Activated naive CD8-positive, alpha-beta T cell (primary cell): ENCODE measurements at regions not wholly inside any gene's neighbourhood (a gene's known extent, or its start where the extent isn't known, plus 50 kb on each side); places are given as distances from the start of the nearest gene placed in this dataset.

Experiments used
- H3K27ac Mint-ChIP-seq: one replicate; pipeline ENCODE4 v1.8.0; 2021; ENCODE audit warnings: mixed read lengths
- H3K27me3 Mint-ChIP-seq: one replicate; pipeline ENCODE4 v1.8.0; 2021; ENCODE audit warnings: mixed read lengths
- H3K36me3 Mint-ChIP-seq: one replicate; pipeline ENCODE4 v1.8.0; 2021; ENCODE audit warnings: mixed read lengths
- H3K4me1 Mint-ChIP-seq: one replicate; pipeline ENCODE4 v1.8.0; 2021; ENCODE audit warnings: low read depth, mixed read lengths
- H3K4me3 Mint-ChIP-seq: one replicate; pipeline ENCODE4 v1.8.0; 2021; ENCODE audit warnings: mild to moderate bottlenecking, mixed read lengths
- H3K9me3 Mint-ChIP-seq: one replicate; pipeline ENCODE4 v1.8.0; 2021; ENCODE audit warnings: low read depth, mixed read lengths

- Mint-ChIP-seq H3K4me3 (no peak overlapping the region), H3K27ac (no peak overlapping the region), H3K9me3 (no peaks in the 10 kb centered on the region), H3K36me3 (no peaks in the 10 kb centered on the region), H3K4me1 (no peaks in the 10 kb centered on the region), H3K27me3 (no peaks in the 10 kb centered on the region)
Measured at GRCh38 chr18:44238454-44238853, 442.2 kb upstream of the SETBP1 start.

GRCh38 chr18:44238911-44239310, 441.8 kb upstream of the SETBP1 start:
- Mint-ChIP-seq H3K27me3 (no peaks in the 10 kb centered on the region), H3K9me3 (no peaks in the 10 kb centered on the region), H3K4me3 (no peak overlapping the region), H3K27ac (no peak overlapping the region), H3K36me3 (no peaks in the 10 kb centered on the region), H3K4me1 (no peaks in the 10 kb centered on the region)

GRCh38 chr18:44241020-44241419, 439.7 kb upstream of the SETBP1 start:
- Mint-ChIP-seq H3K4me1 (no peaks in the 10 kb centered on the region), H3K36me3 (no peaks in the 10 kb centered on the region), H3K27me3 (no peaks in the 10 kb centered on the region), H3K4me3 (no peak overlapping the region), H3K9me3 (no peaks in the 10 kb centered on the region), H3K27ac (no peak overlapping the region)

DNA sequence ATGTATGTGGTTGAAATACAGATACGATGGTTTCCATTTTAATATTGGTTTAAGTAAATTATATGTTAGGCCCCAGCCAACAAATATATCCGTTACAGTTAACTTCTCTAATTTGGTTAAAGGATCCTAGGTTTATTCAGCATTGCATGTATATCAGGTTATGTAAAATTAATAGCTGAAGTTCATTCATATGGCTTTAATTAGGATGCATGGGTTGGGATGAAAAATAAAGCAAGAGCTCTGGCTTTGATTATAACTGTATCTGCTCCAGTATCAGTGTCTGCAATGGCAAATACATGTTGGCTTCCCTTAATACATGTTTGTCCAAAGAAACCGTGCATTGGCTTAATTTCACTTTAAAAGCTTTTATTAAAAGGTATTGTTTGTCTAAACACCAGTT, 435.7 kb upstream of the SETBP1 start:
- no peaks in the 10 kb centered on the region for H3K36me3 Mint-ChIP-seq
- H3K27me3 Mint-ChIP-seq, result no peaks in the 10 kb centered on the region
- no peaks in the 10 kb centered on the region for H3K4me1 Mint-ChIP-seq
- no peak overlapping the region for H3K4me3 Mint-ChIP-seq
- H3K9me3 Mint-ChIP-seq, result no peaks in the 10 kb centered on the region
- H3K27ac Mint-ChIP-seq, result no peak overlapping the region

- Mint-ChIP-seq H3K36me3 (no peaks in the 10 kb centered on the region), H3K4me3 (no peak overlapping the region), H3K9me3 (no peaks in the 10 kb centered on the region), H3K27ac (no peak overlapping the region), H3K27me3 (no peaks in the 10 kb centered on the region), H3K4me1 (no peaks in the 10 kb centered on the region)
Measured at GRCh38 chr18:44246001-44246400, 434.7 kb upstream of the SETBP1 start.

DNA sequence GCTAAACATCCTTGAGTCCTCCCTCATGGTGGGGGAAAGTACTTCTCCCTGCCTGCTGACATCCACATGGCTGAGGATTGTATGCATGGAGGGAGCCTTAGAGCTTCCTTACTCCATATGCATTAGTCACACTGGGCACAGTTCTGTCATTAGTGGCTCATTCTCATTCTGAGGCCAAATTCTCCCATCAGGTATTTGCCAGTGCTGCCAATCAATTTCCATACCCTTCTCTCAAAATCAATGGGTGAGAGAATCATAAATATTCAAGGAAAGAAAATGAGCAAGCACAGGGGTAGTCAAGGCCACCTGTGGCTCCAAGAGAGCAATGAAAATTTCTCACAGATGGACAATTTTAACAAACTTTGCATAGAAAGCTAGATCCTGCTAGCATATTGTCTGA, 422.6 kb upstream of the SETBP1 start:
- Mint-ChIP-seq H3K4me1 (no peaks in the 10 kb centered on the region), H3K9me3 (peaks cover 19% of the 10 kb centered on the region), H3K27ac (no peak overlapping the region), H3K4me3 (no peak overlapping the region), H3K27me3 (peaks cover 2% of the 10 kb centered on the region), H3K36me3 (no peaks in the 10 kb centered on the region)

GRCh38 chr18:44258576-44258975, 422.1 kb upstream of the SETBP1 start:
- H3K4me3 Mint-ChIP-seq, result no peak overlapping the region
- H3K9me3 Mint-ChIP-seq, result peaks cover 15% of the 10 kb centered on the region
- H3K27ac Mint-ChIP-seq, result no peak overlapping the region
- H3K4me1 Mint-ChIP-seq, result no peaks in the 10 kb centered on the region
- peaks cover 2% of the 10 kb centered on the region for H3K27me3 Mint-ChIP-seq
- no peaks in the 10 kb centered on the region for H3K36me3 Mint-ChIP-seq

- H3K4me3 Mint-ChIP-seq, result no peak overlapping the region
- no peaks in the 10 kb centered on the region for H3K4me1 Mint-ChIP-seq
- H3K27ac Mint-ChIP-seq, result no peak overlapping the region
- H3K36me3 Mint-ChIP-seq, result no peaks in the 10 kb centered on the region
- H3K9me3 Mint-ChIP-seq, result peaks cover 13% of the 10 kb centered on the region
- H3K27me3 Mint-ChIP-seq, result peaks cover 2% of the 10 kb centered on the region
Measured at GRCh38 chr18:44259610-44260009, 421.1 kb upstream of the SETBP1 start.

- Mint-ChIP-seq H3K4me1 (no peaks in the 10 kb centered on the region), H3K27me3 (no peaks in the 10 kb centered on the region), H3K36me3 (no peaks in the 10 kb centered on the region), H3K9me3 (peaks cover 13% of the 10 kb centered on the region), H3K27ac (no peak overlapping the region), H3K4me3 (no peak overlapping the region)
Measured at GRCh38 chr18:44265437-44265836, 415.3 kb upstream of the SETBP1 start.

GRCh38 chr18:44273298-44273697, 407.4 kb upstream of the SETBP1 start:
- Mint-ChIP-seq H3K36me3 (no peaks in the 10 kb centered on the region), H3K4me3 (no peak overlapping the region), H3K27ac (no peak overlapping the region), H3K4me1 (no peaks in the 10 kb centered on the region), H3K9me3 (peaks cover 10% of the 10 kb centered on the region), H3K27me3 (no peaks in the 10 kb centered on the region)

- no peaks in the 10 kb centered on the region for H3K9me3 Mint-ChIP-seq
- H3K27ac Mint-ChIP-seq, result no peak overlapping the region
- no peaks in the 10 kb centered on the region for H3K27me3 Mint-ChIP-seq
- no peak overlapping the region for H3K4me3 Mint-ChIP-seq
- no peaks in the 10 kb centered on the region for H3K36me3 Mint-ChIP-seq
- no peaks in the 10 kb centered on the region for H3K4me1 Mint-ChIP-seq
Measured at GRCh38 chr18:44280479-44280878, 400.2 kb upstream of the SETBP1 start.

DNA sequence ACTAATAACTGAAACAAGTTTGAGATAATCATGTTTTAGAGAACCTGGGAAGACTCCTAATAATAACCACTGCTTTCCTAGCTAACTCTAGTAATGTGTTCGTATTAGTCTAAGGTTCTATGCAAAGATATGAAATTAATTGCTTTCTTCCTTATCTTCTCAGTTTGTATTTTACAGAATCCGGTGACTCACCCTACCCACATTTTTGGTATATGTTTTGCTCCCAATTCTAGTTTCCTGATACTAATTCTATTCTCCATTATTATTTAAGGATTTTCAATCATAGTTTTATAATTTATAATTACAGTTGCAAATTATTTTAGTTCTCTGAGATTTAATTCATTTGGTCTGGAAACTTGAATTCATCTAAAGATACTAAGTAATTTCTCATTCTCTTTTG, 394.6 kb upstream of the SETBP1 start:
- no peaks in the 10 kb centered on the region for H3K27me3 Mint-ChIP-seq
- H3K4me1 Mint-ChIP-seq, result no peaks in the 10 kb centered on the region
- H3K9me3 Mint-ChIP-seq, result no peaks in the 10 kb centered on the region
- H3K36me3 Mint-ChIP-seq, result no peaks in the 10 kb centered on the region
- no peak overlapping the region for H3K4me3 Mint-ChIP-seq
- H3K27ac Mint-ChIP-seq, result no peak overlapping the region

DNA sequence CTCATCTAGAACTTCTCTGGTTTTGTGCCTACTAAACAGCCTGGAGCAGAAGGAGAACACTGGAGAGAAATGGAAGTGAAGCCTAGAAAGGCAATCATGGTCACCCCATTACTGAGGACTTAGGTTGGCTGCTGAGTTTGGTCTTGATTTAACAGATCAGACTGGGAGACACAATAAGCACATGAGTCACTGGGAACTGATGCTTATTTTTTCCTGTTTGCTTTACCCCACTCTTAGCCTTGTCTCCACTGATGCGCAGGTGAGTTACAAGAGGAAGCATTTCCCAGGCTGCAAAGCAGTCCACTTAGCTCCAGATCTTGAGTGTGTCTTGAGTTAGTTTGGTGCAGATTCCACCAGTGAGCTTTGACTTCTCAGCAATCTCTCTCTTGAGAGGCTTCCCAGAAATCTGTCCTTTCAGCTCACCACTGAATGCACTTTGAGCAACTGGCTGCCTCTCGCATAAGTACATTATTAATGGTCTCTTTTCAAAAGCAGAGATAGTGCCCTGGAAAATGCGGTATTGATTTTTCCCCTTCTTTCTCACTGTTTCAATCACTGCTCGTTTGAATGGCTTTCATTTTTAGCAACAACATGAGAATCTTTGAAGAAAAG, 390.2 kb upstream of the SETBP1 start:
- Mint-ChIP-seq H3K27ac (no peak overlapping the region), H3K27me3 (no peaks in the 10 kb centered on the region), H3K36me3 (no peaks in the 10 kb centered on the region), H3K4me3 (no peak overlapping the region), H3K9me3 (no peaks in the 10 kb centered on the region), H3K4me1 (no peaks in the 10 kb centered on the region)

DNA sequence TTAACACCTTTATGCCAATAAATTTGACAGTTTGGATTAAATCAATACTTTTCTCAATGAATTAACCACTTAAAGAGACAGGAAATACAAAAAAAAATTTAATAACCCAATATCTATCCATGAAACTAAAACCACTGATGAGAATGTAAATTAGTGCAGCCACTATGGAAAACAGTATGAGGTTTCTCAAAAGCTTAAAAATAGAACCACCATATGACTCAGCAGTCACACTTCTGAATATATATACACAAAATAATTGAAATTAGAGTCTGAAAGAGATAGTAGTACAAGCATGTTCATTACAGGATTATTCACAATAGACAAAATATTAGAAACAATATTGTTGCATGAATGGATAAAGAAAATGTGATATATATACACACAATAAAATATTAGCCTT, 382.1 kb upstream of the SETBP1 start:
- no peaks in the 10 kb centered on the region for H3K36me3 Mint-ChIP-seq
- no peak overlapping the region for H3K4me3 Mint-ChIP-seq
- H3K27me3 Mint-ChIP-seq, result no peaks in the 10 kb centered on the region
- no peak overlapping the region for H3K27ac Mint-ChIP-seq
- H3K9me3 Mint-ChIP-seq, result peaks cover 3% of the 10 kb centered on the region
- no peaks in the 10 kb centered on the region for H3K4me1 Mint-ChIP-seq

- no peaks in the 10 kb centered on the region for H3K36me3 Mint-ChIP-seq
- H3K4me3 Mint-ChIP-seq, result no peak overlapping the region
- H3K27ac Mint-ChIP-seq, result no peak overlapping the region
- H3K9me3 Mint-ChIP-seq, result peaks cover 7% of the 10 kb centered on the region
- no peaks in the 10 kb centered on the region for H3K4me1 Mint-ChIP-seq
- no peaks in the 10 kb centered on the region for H3K27me3 Mint-ChIP-seq
Measured at GRCh38 chr18:44309185-44309584, 371.5 kb upstream of the SETBP1 start.

DNA sequence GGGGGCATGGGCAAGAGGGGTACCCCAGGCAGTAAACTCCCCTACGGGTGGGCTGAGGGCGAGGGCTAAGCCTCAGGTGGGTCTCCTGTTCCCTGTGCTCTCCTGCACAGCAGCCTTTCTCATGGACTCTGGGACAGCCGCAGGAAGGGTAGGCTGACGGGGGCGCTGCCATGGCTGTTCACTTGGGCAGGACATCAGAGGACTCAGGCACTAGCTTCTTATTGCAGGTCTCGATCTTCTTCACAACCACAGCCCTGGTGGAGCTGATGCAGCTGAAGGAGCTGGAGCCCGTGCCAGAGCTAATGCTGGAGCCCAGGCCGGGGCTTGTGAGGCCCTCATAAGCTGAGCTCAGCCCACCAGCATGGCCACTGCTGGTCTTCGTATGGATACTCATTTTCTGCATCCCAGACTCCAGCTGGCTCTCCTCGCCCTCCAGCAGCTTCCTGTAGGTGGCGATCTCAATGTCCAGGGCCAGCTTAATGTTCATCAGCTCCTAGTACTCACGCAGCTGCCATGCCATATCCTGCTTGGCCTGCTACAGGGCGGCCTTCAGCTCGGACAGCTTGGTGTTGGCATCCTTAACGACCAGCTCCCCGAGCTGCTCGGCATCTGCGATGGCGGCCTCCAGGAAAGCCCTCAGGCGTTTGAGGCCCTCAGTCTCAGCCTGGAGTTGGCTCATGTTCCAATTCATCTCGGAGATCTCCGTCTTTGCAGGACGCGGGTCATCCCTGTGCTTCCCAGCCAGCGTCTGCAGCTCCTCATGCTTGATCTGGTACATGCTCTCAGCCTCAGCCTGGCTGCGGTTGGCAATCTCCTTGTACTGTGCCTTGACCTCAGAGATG, 359.8 kb upstream of the SETBP1 start:
- H3K4me3 Mint-ChIP-seq, result no peak overlapping the region
- no peaks in the 10 kb centered on the region for H3K4me1 Mint-ChIP-seq
- peaks cover 3% of the 10 kb centered on the region for H3K9me3 Mint-ChIP-seq
- H3K27me3 Mint-ChIP-seq, result no peaks in the 10 kb centered on the region
- no peaks in the 10 kb centered on the region for H3K36me3 Mint-ChIP-seq
- H3K27ac Mint-ChIP-seq, result no peak overlapping the region
